Testis (tissue), 2 donors: ENCODE measurements at regions not wholly inside any gene's neighbourhood (a gene's known extent, or its start where the extent isn't known, plus 50 kb on each side); places are given as distances from the start of the nearest gene placed in this dataset.

Source experiments
- POLR2A ChIP-seq: fragments of 450-650 bp; IDR thresholded peaks from one replicate; pipeline ENCODE4 v1.6.1; 2017; ENCODE audit warnings: antibody characterized with exemption, mild to moderate bottlenecking, moderate library complexity
- TF ChIP-seq, protein P1 (sequence below), 3 experiments: fragments of 450-650 bp in 2 of 3; fragments of 200-600 bp in 1 of 3; sonication (generic) in 1 of 3; IDR thresholded peaks; one replicate each; pipeline ENCODE4 v1.5.1; 2016 to 2019; ENCODE audit warnings: antibody characterized with exemption in 3 of 3, mild to moderate bottlenecking in 2 of 3, moderate library complexity in 1 of 3

- TF ChIP-seq, protein P1, sequence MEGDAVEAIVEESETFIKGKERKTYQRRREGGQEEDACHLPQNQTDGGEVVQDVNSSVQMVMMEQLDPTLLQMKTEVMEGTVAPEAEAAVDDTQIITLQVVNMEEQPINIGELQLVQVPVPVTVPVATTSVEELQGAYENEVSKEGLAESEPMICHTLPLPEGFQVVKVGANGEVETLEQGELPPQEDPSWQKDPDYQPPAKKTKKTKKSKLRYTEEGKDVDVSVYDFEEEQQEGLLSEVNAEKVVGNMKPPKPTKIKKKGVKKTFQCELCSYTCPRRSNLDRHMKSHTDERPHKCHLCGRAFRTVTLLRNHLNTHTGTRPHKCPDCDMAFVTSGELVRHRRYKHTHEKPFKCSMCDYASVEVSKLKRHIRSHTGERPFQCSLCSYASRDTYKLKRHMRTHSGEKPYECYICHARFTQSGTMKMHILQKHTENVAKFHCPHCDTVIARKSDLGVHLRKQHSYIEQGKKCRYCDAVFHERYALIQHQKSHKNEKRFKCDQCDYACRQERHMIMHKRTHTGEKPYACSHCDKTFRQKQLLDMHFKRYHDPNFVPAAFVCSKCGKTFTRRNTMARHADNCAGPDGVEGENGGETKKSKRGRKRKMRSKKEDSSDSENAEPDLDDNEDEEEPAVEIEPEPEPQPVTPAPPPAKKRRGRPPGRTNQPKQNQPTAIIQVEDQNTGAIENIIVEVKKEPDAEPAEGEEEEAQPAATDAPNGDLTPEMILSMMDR (IDR thresholded peaks at IDR 0.05): no peak
- TF ChIP-seq POLR2A: no peak
These were observed 141.5 kb upstream of the MED13 start for GRCh38 chr17:62206550-62206949.
